Neural progenitor cell (in vitro differentiated cells): ENCODE measurements at regions not wholly inside any gene's neighbourhood (a gene's known extent, or its start where the extent isn't known, plus 50 kb on each side); places are given as distances from the start of the nearest gene placed in this dataset.

Experiments used
- CTCF ChIP-seq: fragments of 200-600 bp; sonication (generic); IDR thresholded peaks from 2 replicates; pipeline ENCODE4 v1.5.1; 2017; ENCODE audit warnings: antibody characterized with exemption, mild to moderate bottlenecking
- EZH2 ChIP-seq: fragments of 200-600 bp; sonication (generic); IDR thresholded peaks from 2 replicates; pipeline ENCODE4 v1.6.1; 2017; ENCODE audit warnings: antibody characterized with exemption, mild to moderate bottlenecking, moderate library complexity
- EZH2phosphoT487 ChIP-seq: fragments of 200-600 bp; sonication (generic); IDR thresholded peaks from 2 replicates; pipeline ENCODE4 v1.6.1; 2017; ENCODE audit warnings: antibody characterized with exemption

GRCh38 chr19:20269461-20269860 lies 102.4 kb downstream of the ZNF486 start:
- no peak for TF ChIP-seq CTCF
- no peak for TF ChIP-seq EZH2
- TF ChIP-seq EZH2phosphoT487 = no peak
